Liver (tissue), 3 donors: ENCODE measurements at regions not wholly inside any gene's neighbourhood (a gene's known extent, or its start where the extent isn't known, plus 50 kb on each side); places are given as distances from the start of the nearest gene placed in this dataset.

ENCODE experiments used
- CTCF ChIP-seq: fragments of 150-350 bp; IDR thresholded peaks from 2 replicates; pipeline ENCODE4 v1.5.1; 2017; ENCODE audit warnings: improper control_type of control experiment, low read depth, low read length; ENCODE audit not compliant: missing input control
- FOXA1 ChIP-seq: IDR thresholded peaks from 2 replicates; pipeline ENCODE4 v1.6.1; 2016; ENCODE audit warnings: antibody characterized with exemption
- MAX ChIP-seq: IDR thresholded peaks from 2 replicates; pipeline ENCODE4 v1.6.1; 2016; ENCODE audit warnings: antibody characterized with exemption
- REST ChIP-seq: IDR thresholded peaks from 2 replicates; pipeline ENCODE4 v1.6.1; 2016; ENCODE audit warnings: antibody characterized with exemption, mild to moderate bottlenecking
- SP1 ChIP-seq: IDR thresholded peaks from 2 replicates; pipeline ENCODE4 v1.6.1; 2018; ENCODE audit warnings: antibody characterized with exemption, mild to moderate bottlenecking
- donor health status: healthy.
- donor health status: healthy.

- TF ChIP-seq MAX: no peak
- TF ChIP-seq REST: no peak
- TF ChIP-seq SP1: no peak
- TF ChIP-seq CTCF: no peak
- no peak for TF ChIP-seq FOXA1
Measured at GRCh38 chr10:92763634-92764155, 73.9 kb downstream of the HHEX start.
